Epithelial cell of esophagus (primary cell): ENCODE measurements at regions not wholly inside any gene's neighbourhood (a gene's known extent, or its start where the extent isn't known, plus 50 kb on each side); places are given as distances from the start of the nearest gene placed in this dataset.

Source experiments
- DNase-seq: peaks from one replicate; pipeline ENCODE4 v3.0.0; 2010; ENCODE audit warnings: low read depth
- H3K4me3 ChIP-seq: 2 replicates; pipeline ENCODE4 v1.5.1; 2011; ENCODE audit warnings: mild to moderate bottlenecking, low read length, control low read depth
- CTCF ChIP-seq: IDR thresholded peaks from 2 replicates; pipeline ENCODE4 v1.5.1; 2011; ENCODE audit warnings: low read depth, mild to moderate bottlenecking, low read length, control low read depth, inconsistent platforms; ENCODE audit not compliant: insufficient read depth; ENCODE audit errors: missing control alignments

GRCh38 chr19:5235458-5236219, 105.0 kb downstream of the PTPRS start:
- no peak for DNase-seq
- TF ChIP-seq CTCF = no peak
- H3K4me3 ChIP-seq = no peak overlapping the region

GRCh38 chr19:5234412-5234811, 106.2 kb downstream of the PTPRS start:
- TF ChIP-seq CTCF = no peak
- no peak overlapping the region for H3K4me3 ChIP-seq
- DNase-seq = no peak

GRCh38 chr19:5232798-5233505, 107.7 kb downstream of the PTPRS start:
- no peak for DNase-seq
- H3K4me3 ChIP-seq = no peak overlapping the region
- TF ChIP-seq CTCF = no peak

GRCh38 chr19:5231857-5232678, 108.5 kb downstream of the PTPRS start:
- H3K4me3 ChIP-seq = no peak overlapping the region
- TF ChIP-seq CTCF = no peak
- no peak for DNase-seq

- no peak for TF ChIP-seq CTCF
- DNase-seq = no peak
- H3K4me3 ChIP-seq = no peak overlapping the region
Measured at GRCh38 chr19:5230730-5231555, 109.7 kb downstream of the PTPRS start.

GRCh38 chr19:5229778-5230335, 110.8 kb downstream of the PTPRS start:
- DNase-seq = no peak
- no peak for TF ChIP-seq CTCF
- H3K4me3 ChIP-seq = no peak overlapping the region
